GM19397 (cell line): ENCODE measurements at regions not wholly inside any gene's neighbourhood (a gene's known extent, or its start where the extent isn't known, plus 50 kb on each side); places are given as distances from the start of the nearest gene placed in this dataset.
"Not testable (repeated sequence)": the region's sequence is repeated elsewhere in the genome, so short reads cannot be mapped to it uniquely, and the experiment has no call there.

Experiments
- ATAC-seq: cut with Tn5 transposase; IDR thresholded peaks from one replicate; pipeline ENCODE4 v1.9.1; 2021; ENCODE audit warnings: mild to moderate bottlenecking, moderate library complexity; ENCODE audit not compliant: unreplicated experiment

DNA sequence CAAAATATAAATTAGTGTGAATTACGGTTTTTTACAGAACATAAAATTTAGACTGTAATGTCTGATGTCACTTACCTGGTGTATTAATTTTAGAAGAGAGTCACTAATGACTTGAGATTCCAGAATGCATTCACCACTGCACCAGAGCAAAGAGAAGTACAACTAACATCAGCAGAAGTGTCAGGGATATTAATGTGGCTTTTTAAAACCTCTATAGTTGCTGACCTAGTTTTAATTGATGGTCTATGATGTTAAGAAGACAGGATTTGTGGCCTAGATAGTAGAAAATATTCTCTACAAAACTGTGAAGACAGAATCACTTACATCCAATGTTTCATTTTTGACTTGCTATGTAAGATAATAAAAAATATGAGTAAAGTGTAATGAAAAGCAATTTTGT, 1181.6 kb downstream of the RAPGEF2 start:
- no peak for ATAC-seq

DNA sequence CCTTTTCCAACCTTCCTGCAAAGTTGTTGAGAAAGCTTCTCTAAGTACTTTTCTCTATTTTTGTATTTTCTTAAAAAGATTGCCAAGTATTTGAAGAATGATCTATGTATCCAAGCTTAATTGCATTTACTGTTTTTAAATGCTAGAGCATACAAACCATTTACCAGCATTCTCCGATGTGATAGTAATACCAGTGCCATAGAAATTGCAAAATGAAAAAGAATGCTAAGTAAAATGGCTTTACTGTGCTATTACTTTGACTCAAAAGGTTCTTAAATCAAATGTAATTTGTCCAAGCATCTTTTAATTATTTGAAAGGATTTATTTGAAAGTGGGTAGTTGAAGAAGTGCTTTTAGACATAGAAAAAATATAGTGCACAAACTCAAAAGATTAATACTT, 1183.2 kb downstream of the RAPGEF2 start:
- ATAC-seq = no peak

DNA sequence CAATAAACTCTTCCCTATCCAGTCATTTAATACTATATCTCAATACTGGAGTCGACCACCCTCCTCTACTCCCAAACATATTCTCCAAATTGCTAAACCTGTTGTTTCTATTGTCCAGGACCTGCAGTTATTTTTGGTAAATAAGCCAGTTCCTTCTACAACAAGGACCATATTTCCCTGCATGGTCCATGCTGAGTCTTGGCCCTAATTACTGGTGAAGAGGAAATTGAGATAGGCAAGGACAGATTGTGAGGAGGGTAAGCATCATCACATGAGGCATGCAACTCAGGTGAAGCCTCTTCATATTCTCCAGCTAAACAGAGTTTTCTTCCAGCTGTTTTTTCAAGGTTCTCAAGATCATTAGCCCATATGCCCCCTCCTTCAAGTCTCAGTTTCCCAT, 1193.6 kb downstream of the RAPGEF2 start:
- ATAC-seq = no peak

DNA sequence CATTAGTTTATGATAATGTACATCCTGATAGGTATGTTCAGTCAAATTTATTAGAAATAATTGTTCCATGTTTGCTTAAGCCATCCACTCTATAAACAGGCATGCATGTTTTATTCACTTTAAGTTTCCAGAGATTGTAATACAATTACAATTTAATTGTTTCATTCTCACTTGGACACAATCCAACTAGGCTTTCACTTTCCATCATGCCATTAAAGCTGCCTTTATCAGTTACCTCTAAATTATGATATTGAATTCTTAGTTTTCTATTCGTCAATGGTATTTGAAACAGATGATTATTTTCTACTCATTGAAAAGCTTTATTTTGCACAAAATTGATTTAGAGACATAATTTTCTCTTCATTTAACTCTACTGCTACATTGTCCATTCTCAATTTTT, 1196.3 kb downstream of the RAPGEF2 start:
- no peak for ATAC-seq

DNA sequence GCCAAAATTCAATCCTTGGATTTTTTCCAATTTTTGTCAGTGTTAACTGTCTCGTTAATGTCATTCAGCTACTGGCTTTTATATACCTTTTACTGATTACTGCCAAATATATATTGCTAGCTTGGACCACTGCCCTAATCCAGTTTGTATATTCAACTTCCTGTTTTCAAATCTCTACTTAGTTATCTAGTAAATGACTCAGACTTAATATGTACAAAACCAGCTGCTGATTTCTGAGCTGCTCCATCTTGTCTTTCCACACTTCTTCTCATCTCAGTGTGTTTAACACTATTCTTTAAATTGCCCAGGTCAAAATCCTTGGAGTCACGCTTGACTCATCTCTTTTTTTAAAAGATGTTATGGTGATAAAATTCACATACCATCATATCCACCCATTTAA, 1196.7 kb downstream of the RAPGEF2 start:
- ATAC-seq = no peak

DNA sequence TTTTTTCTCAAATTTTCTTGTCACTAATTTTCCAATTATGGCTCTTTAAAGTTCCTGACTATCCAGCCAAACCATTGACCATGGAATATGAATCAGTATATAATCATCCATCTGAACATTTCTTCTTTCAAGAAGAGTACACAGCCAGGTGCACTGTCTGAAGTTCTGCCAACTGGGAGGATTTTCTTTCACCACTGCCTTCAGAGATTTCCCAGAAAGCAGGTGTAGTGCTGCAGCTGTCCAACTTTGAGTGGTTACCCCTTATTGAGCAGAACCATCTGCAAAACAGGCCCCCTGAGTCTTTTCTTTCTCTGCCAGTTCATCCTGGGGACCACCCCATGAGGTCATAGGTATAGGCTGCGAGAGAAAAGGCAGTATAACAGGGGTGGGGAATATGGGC, 1213.2 kb downstream of the RAPGEF2 start:
- ATAC-seq = no peak

DNA sequence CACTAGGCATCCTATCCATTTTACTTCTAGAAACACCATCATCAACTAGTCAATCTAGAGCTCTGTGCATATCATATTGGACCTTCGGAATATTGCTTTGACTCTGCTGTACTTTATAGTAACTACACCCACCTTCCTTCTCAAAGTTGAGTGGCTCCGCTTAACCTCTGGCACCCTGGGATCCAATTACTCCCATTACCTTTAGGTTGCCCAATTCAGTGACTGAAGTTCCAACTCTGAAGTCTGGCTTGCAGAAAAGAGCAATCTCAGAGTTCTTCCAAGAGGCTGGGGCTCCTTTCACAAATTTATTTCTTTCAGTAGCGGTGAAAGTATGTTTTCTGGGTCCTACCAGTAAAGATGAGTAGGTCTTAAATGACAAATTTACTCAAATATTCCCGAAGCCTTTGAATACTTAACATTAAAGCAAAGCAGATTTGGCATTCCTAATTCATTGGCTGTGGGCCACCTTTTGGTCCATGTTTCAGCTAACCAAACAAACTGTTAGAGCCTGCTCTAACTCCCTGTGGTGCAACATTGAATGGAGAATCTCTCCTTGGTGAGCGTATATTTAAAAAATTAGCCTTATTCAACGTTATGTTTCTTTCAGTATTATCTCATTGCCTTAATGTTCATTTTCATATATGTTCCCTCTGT, 1215.8 kb downstream of the RAPGEF2 start:
- no peak for ATAC-seq

DNA sequence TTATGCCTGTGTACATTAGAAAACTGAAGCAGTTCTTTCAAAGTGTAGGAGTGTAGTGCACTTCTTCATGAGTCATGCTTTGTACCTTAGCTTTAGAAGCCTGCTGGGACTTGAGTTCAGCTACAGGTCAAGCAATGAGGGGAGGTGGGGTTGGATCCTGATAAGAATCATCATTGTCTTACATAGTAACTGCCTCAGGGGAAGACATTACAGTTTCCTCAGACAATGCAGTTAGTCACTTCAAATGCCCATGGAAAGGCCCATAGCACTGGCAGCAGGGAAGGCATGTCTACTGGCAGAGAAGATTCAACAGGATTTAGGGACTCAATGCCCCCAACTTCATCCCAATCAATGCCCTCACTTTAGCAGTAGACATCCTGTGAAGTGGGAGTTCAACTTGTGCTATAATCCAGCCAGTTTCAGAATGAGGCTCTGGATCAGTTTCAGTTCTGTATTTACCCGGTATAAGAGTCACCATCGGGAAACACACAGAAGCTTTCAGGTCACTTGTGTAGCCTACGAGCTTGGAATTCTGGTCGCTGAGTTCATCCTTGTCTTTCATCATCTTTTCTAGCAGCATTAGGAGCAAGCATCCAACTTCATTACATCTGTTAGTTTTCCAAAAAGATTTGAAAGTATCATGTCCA, 1216.5 kb downstream of the RAPGEF2 start:
- no peak for ATAC-seq

DNA sequence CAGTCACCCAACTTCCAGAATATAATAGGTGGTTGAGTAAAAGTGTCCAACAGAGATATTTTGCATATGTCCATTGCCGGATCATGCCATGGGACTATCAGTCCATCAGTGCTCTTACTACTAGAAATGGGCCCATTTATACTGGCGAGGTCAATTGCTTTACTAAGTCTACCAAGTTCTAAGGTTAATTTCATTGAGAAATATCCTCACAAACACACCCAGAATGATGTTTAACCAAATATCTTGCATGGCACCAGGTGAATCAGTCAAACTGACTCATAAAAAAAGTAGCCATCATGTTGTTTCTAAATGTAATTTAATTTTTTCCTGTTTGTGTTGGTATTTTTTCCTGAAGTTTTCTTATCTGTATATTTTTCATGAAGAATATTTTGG, 1217.0 kb downstream of the RAPGEF2 start:
- no peak for ATAC-seq

DNA sequence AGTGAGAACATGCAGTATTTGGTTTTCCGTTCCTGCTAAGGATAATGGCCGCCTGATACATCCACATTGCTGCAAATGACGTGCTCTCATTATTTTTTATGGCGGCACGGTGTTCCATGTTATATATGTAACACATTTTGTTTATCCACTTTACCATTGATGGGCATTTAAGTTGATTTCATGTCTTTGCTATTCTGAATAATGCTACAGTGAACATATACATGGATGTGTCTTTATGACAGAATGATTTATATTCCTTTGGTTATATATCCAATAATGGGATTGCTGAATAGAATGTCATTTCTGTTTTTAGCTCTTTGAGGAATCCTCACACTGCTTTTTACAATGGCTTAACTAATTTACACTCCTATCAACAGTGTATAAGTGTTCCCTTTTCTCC, 1223.2 kb downstream of the RAPGEF2 start:
- ATAC-seq = no peak

DNA sequence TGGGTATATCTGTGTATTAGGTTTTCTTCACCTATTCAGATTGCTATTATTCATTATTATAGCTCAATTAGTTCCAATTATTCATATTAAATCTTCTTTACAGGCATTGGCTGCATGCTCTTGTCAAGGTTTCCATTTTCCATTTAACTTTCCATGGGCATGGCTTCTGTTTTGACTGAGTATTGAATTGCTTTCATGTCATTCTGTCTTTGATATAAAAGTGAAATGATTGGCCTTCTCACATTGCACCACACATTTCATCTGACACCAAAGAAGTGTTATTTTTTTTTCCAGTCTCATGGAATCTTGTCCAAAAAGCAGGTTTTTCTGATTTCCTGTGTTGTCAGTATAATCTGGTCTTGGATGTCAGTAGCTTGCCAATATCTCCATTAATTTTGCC, 1244.3 kb downstream of the RAPGEF2 start:
- no peak for ATAC-seq

DNA sequence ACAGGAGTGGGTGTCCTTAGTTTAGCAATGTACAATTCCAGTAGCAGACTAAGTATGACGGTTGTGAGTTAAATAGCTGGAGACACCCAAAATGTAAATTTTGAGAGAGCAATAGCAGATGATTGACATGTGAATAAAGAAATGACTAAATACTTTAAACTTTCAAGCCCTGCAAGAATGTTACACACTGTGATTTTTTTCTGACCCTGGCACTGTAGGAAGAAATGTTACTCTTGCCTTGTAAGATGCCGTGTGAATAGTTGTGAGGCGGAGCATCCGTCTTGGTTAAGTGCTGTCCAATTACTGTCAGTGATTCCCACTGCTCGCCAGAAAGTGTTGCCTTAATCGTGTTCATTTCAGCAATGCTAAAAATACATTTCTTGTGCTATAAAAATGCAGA, 1248.1 kb downstream of the RAPGEF2 start:
- ATAC-seq = no peak

DNA sequence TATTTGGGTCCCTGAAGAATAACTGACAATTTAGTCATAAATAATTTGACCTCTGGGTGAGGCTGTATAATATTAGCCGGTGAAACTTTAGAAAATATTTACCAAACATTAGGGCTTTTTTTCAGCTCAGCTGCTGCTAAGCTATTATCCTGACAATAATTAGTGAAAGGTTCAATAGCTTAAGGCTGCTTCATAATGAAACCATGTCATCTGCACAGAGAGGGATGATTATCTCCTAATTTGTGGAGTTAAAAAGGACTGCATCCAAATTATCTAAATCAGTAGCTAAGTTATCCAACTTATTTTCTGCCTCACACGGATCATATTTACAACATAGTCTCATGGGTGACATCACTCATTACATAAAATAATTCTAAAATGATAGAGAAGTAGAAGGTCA, 1249.8 kb downstream of the RAPGEF2 start:
- ATAC-seq = no peak

DNA sequence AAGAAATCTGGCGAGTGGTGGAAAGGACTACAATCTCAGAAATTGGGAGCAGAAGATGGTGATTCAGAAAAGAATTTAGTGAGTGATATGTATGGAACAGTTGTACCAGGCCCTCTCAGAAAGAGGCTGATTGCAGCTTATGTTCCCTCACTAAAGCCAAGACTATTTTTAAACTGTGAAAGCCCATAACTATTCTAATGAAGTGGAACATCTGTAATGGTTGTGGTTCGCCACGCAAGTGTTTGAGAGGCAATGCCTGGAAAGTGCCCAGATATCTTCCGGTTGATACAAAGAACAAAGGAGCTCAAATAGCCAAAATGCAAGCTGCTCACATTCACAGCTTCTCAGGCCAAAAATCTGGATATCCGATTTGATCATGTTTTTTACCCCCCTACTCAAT, 1250.7 kb downstream of the RAPGEF2 start:
- ATAC-seq = no peak

DNA sequence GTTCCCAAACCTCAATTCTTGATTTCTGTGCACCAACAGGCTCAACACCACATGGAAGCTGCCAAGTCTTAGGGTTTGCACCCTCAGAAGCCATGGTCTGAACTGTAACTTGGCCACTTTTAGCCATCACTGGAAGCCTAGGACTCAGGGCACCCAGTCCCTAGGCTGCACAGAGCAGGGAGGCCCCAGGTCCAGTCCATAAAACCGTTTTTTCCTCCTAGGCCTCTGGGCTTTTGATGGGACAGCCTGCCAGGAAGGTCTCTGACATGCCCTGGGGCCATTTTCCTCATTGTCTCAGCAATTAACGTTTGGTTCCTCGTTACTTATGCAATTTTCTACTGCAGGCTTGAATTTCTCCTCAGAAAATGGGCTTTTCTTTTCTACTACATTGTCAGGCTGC, 1259.6 kb downstream of the RAPGEF2 start:
- ATAC-seq = no peak

DNA sequence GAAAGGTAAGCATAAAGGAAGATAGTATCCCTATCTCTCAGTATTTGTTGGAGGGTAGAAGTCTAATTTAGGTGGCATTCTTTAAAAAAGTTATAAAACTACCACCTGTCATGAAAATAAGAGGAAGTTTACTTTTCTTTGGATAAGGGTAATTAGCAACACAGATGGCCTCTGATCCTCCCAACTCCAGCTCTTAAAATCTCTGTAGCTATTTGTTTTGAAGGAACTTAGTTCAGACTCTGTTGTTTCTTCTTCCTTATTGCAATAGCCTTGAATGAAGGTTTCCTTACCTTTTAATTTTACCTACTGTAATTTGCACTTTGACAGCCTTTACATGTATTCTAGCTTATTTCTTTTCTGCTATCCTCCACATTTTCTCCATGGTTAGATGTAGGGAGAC, 1261.3 kb downstream of the RAPGEF2 start:
- ATAC-seq = no peak

DNA sequence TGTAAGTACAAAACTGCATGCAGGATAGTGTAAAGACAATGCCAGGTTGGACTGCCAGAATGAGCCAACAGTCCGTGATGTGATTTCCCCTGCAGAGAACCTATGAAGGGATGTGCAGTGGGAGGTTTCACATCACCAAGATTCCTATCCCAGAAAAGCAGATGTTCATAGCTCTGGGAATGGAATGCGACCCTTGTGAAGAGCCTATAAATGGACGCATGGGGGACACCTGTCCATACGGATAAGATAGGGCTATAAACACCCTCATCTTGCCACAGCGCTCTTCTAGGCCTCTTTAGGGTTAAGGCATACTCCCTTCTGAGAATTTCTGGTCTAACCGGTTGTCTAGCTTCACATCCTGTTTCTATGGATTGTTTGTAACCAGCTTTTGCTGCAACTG, 1261.8 kb downstream of the RAPGEF2 start:
- not testable (repeated sequence) for ATAC-seq

DNA sequence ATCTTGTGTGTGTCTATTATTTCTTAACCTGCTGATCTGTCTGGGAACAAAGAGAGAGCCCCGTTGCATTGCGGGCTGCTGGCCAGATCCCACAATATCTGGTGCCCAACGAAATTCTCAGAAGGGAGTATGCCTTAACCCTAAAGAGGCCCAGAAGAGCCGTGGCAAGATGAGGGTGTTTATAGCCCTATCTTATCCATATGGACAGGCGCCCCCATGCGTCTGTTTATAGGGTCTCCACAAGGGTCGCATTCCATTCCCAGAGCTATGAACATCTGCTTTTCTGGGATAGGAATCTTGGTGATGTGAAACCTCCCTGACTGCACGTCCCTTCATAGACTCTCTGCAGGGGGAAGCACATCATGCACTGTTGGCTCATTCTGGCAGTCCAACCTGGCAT, 1262.5 kb downstream of the RAPGEF2 start:
- not testable (repeated sequence) for ATAC-seq

DNA sequence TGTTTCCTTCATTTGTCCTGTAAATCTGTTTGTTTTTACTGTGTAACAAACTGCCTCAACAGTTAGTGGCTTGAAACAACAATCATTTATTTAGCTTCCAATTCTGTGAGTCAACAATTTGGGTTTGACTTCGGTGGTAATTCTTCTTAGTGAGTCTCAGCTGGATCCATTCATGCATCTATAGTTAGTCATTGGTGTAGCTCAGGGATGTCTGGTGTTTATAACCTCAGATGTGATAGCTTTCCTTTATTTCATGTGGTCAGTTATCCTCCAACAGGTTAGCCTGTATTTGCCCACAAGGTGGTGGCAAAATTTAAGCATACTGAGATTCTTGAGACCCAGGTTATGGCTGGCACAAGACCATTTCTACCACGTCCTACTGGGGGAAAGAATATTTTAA, 1267.2 kb downstream of the RAPGEF2 start:
- ATAC-seq = no peak

DNA sequence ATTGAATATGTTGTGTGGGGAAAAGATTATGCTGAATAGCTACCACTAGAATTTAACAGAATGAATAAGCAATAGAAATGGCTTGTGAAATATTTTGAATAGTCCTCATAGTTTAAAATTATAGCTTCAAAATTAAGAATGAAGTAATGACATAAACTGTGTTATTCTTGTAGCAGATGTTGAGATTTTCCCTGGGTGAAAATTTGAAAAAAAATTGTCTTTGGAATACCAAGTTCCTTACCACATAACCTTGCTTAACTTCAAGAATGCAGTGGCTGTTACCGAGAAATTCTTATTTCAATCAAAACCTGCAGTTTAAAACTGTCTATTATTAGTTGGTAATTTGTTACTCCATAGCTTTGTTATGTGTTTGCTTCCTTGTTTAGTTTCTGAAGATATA, 1268.6 kb downstream of the RAPGEF2 start:
- ATAC-seq = no peak

DNA sequence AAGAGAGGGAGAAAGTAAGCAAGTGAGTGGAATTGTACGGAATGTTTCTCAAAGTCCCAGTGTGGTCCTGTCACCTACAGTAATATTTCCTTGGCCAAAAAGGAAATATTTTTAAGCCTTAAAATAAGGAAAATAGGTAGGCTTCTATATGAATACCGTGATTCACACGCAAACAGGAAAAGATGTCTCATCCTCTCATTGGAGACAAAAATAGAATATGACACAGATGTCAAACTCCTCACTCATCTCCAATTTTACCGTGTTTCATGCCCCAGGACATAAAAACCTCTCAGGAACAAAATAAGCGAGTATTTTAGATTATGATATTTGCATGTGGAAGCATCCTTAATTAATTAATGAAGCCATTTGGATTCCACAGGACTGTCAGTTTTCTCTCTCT, 1269.5 kb downstream of the RAPGEF2 start:
- no peak for ATAC-seq

DNA sequence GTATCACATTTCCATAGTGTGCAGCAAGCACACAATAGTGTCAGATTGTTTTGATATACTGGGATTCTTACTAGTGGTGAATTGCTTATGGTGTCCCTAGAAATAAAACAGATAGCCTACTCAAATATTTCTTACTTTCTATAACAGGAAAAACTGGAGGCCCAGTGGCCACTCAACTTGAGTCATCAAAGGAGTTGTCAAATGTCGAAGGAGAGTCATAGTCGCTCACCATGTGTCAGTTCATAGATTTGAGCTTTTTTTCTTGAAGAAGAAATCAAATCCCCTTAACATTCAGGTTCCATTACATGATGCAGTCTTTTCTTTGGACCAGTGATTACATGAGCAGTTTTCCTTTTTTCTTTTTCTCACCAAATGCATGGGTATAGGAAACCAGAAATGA, 1271.0 kb downstream of the RAPGEF2 start:
- no peak for ATAC-seq
